Tibial nerve (tissue), 4 donors: ENCODE measurements at regions not wholly inside any gene's neighbourhood (a gene's known extent, or its start where the extent isn't known, plus 50 kb on each side); places are given as distances from the start of the nearest gene placed in this dataset.
A peak's percentile ranks its signal among the peaks of the same experiment; 100 is the strongest.

ENCODE experiments used
- DNase-seq, 2 donors: peaks; one replicate each; pipeline ENCODE4 v3.0.0-alpha.2; 2019; ENCODE audit warnings: low spot score in 2 of 2
- H3K27ac ChIP-seq, 4 donors: fragments of 200-600 bp; sonication (generic) in 3 of 4; one replicate each; pipeline ENCODE4 v1.5.1; 2017 to 2019; ENCODE audit warnings: mild to moderate bottlenecking in 1 of 4
- H3K27me3 ChIP-seq, 2 donors: fragments of 200-600 bp; sonication (generic) in 1 of 2; one replicate each; pipeline versions ENCODE4 v1.5.1 to v1.6.0; 2017 to 2019
- H3K36me3 ChIP-seq, 3 donors: fragments of 200-600 bp; sonication (generic); one replicate each; pipeline ENCODE4 v1.5.1; 2018 to 2019
- H3K4me1 ChIP-seq, 4 donors: fragments of 200-600 bp; sonication (generic) in 3 of 4; one replicate each; pipeline ENCODE4 v1.5.1; 2017 to 2019
- H3K4me3 ChIP-seq, 4 donors: fragments of 200-600 bp; sonication (generic) in 3 of 4; one replicate each; pipeline ENCODE4 v1.5.1; 2017 to 2019; ENCODE audit warnings: mild to moderate bottlenecking in 1 of 4, moderate library complexity in 1 of 4
- H3K9me3 ChIP-seq, 4 donors: fragments of 200-600 bp; sonication (generic) in 3 of 4; one replicate each; pipeline ENCODE4 v1.5.1; 2017 to 2019
- EP300 ChIP-seq, 2 donors: sonication (generic); formaldehyde crosslinking; IDR thresholded peaks; one replicate each; pipeline ENCODE4 v1.6.1; 2017; ENCODE audit warnings: antibody characterized with exemption in 2 of 2, mild to moderate bottlenecking in 1 of 2
- POLR2A ChIP-seq, 2 donors: fragments of 450-650 bp; IDR thresholded peaks; one replicate each; pipeline ENCODE4 v1.6.1; 2017; ENCODE audit warnings: antibody characterized with exemption in 2 of 2, mild to moderate bottlenecking in 2 of 2, moderate library complexity in 2 of 2
- WGBS, 2 donors: methylation state at CpG; one replicate each; pipeline ENCODE4 v1.1.5; 2018; 5-methylcytosine and 5-hydroxymethylcytosine counted together
- TF ChIP-seq, protein P1 (sequence below), 5 experiments: fragments of 200-600 bp in 3 of 5; fragments of 450-650 bp in 2 of 5; sonication (generic) in 3 of 5; IDR thresholded peaks; one replicate each; pipeline ENCODE4 v1.5.1; 2016 to 2019; ENCODE audit warnings: antibody characterized with exemption in 5 of 5, mild to moderate bottlenecking in 3 of 5, moderate library complexity in 2 of 5

DNA sequence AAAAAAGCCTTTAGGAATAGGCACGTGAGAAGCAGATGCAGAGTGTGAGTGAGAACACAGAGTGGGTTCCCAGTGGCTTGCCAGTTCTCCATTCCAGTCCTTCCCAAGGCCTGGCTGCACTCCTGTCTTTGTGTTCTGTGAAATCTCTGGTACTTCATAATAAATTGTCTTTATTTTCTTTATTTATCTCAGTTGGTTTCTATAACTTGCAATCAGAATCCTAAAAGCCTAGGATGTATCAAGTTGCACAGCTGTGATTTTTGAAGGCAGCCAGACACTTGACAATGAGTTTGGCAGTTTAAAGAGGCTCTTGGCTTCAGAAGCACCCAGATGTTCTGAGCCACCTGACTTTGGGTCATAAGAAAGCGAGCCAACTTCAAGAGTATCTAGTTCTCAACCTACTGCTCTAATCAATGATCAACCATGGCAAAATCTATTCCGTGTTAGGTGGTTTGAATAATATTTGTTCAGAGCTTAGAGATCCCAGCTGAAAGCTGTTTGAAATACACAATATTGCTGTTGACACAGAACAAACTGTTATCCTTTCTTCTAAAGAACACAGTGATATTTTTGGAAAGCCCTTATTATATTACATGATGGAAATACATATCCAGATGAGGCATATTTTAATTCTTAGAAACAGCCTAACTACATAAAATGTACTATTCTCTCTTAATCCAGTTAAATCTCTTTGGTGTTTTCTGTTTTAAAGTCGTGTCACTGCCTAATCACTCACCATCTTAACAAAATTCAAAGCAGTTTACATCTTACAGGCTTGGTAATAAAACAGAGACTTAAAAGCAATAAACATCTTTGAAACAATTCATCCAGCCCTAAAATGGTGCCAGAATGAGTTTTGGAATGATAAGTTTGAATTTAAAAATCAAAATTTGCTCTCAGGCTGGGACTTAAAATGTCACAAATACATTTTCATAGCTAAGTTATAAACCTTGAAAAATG, 483.0 kb upstream of the NBEA start:
- Histone ChIP-seq H3K9me3 (no peaks in the 10 kb centered on the region), H3K4me3 (no peak overlapping the region), H3K27ac (peak overlapping the region in 1 of 4 donors; percentile 23), H3K27me3 (no peaks in the 10 kb centered on the region), H3K36me3 (no peaks in the 10 kb centered on the region), H3K4me1 (peaks cover 0 to 13% (median 0%) of the 10 kb centered on the region in 4 donors)
- 53 to 60% methylated on average over 4 of the region's 4 CpGs for WGBS, 2 donors
- DNase-seq, result peak in 1 of 2 donors; percentile 7
- TF ChIP-seq POLR2A (IDR thresholded peaks at IDR 0.05) (no peak), EP300 (IDR thresholded peaks at IDR 0.05) (peak in 1 of 2 donors; percentile 20)
- TF ChIP-seq, protein P1, sequence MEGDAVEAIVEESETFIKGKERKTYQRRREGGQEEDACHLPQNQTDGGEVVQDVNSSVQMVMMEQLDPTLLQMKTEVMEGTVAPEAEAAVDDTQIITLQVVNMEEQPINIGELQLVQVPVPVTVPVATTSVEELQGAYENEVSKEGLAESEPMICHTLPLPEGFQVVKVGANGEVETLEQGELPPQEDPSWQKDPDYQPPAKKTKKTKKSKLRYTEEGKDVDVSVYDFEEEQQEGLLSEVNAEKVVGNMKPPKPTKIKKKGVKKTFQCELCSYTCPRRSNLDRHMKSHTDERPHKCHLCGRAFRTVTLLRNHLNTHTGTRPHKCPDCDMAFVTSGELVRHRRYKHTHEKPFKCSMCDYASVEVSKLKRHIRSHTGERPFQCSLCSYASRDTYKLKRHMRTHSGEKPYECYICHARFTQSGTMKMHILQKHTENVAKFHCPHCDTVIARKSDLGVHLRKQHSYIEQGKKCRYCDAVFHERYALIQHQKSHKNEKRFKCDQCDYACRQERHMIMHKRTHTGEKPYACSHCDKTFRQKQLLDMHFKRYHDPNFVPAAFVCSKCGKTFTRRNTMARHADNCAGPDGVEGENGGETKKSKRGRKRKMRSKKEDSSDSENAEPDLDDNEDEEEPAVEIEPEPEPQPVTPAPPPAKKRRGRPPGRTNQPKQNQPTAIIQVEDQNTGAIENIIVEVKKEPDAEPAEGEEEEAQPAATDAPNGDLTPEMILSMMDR (IDR thresholded peaks at IDR 0.05), result no peak

DNA sequence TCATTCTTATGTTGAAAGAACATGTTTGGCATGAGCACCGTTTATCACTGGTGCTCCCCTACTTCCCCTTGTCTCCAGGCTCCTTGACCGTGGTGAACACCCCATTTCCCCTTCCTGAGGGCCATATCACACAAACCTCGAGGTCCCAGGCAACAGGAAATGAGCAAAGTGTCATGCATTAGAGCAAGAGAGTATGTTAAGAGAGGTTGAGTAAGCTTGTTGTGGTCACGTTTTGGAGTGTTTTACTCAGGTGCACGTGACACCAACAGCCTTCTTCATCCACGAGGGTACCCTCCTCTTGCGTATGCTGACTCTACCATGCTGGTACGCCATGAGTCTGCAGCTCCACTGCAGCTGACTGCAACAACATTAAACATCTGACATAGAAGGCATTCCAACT, 482.2 kb upstream of the NBEA start:
- TF ChIP-seq POLR2A (IDR thresholded peaks at IDR 0.05) (no peak), EP300 (IDR thresholded peaks at IDR 0.05) (no peak)
- TF ChIP-seq, protein P1 (IDR thresholded peaks at IDR 0.05), result no peak

DNA sequence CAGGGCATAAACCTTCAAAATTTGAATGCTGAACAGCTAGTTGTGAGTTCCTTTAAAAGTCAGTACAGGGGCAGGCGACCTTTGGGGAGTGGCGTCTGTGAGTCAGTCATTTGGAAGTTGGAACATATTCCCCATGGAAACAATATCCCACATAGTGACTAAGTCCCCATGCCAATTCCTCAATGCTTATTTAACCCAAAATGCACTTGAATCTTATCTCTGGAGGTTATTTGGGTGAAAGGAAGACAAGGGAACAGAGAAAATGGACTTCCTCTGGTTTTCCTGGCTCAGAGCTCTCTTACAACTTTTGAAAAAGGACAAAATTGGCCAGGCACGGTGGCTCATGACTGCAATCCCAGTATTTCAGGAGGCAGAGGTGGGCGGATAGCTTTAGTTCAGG, 479.2 kb upstream of the NBEA start:
- WGBS, 2 donors, result 64 to 77% methylated on average over 4 of the region's 4 CpGs
- H3K27me3 ChIP-seq, result no peaks in the 10 kb centered on the region
- H3K27ac ChIP-seq, result no peak overlapping the region
- peaks cover 0 to 13% (median 0%) of the 10 kb centered on the region in 4 donors for H3K4me1 ChIP-seq
- no peak overlapping the region for H3K4me3 ChIP-seq
- no peaks in the 10 kb centered on the region for H3K36me3 ChIP-seq
- no peaks in the 10 kb centered on the region for H3K9me3 ChIP-seq
- TF ChIP-seq EP300 (IDR thresholded peaks at IDR 0.05) (no peak), POLR2A (IDR thresholded peaks at IDR 0.05) (no peak)
- TF ChIP-seq, protein P1 (IDR thresholded peaks at IDR 0.05), result no peak
- DNase-seq, result no peak

More for the DNA sequence above, 482.2 kb upstream of the NBEA start:
- Histone ChIP-seq H3K36me3 (no peaks in the 10 kb centered on the region), H3K27ac (no peak overlapping the region), H3K4me1 (peaks cover 0 to 13% (median 0%) of the 10 kb centered on the region in 4 donors), H3K9me3 (no peaks in the 10 kb centered on the region), H3K27me3 (no peaks in the 10 kb centered on the region), H3K4me3 (no peak overlapping the region)
- WGBS, 2 donors, result 72 to 73% methylated on average over 8 of the region's 8 CpGs
- DNase-seq, result no peak

DNA sequence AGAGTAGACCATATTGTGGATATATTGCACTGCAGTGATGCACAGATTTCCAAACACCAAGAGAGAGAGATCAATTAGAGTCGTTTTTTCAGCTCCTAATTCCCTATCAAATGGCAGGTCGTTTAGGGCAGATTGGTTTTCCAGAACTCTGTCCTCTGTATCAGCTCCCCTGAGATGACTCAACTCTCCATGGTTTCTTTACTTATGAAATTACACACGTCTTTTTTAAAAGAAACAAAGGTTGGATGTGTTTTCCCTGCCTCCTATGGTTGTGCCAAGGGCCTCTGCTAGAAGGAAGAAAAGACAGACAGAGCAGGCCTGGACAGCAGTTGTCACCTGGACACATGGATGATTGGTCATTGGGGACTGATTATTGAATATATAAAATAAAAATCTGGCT, 478.1 kb upstream of the NBEA start:
- H3K9me3 ChIP-seq, result no peaks in the 10 kb centered on the region
- 68% methylated on average over 3 of the region's 3 CpGs for WGBS, 2 donors
- H3K27me3 ChIP-seq, result no peaks in the 10 kb centered on the region
- no peak for DNase-seq
- peaks cover 0 to 7% (median 0%) of the 10 kb centered on the region in 4 donors for H3K4me1 ChIP-seq
- no peak for TF ChIP-seq POLR2A (IDR thresholded peaks at IDR 0.05)
- no peak for TF ChIP-seq EP300 (IDR thresholded peaks at IDR 0.05)
- TF ChIP-seq, protein P1 (IDR thresholded peaks at IDR 0.05), result no peak
- no peak overlapping the region for H3K4me3 ChIP-seq
- no peak overlapping the region for H3K27ac ChIP-seq
- no peaks in the 10 kb centered on the region for H3K36me3 ChIP-seq

DNA sequence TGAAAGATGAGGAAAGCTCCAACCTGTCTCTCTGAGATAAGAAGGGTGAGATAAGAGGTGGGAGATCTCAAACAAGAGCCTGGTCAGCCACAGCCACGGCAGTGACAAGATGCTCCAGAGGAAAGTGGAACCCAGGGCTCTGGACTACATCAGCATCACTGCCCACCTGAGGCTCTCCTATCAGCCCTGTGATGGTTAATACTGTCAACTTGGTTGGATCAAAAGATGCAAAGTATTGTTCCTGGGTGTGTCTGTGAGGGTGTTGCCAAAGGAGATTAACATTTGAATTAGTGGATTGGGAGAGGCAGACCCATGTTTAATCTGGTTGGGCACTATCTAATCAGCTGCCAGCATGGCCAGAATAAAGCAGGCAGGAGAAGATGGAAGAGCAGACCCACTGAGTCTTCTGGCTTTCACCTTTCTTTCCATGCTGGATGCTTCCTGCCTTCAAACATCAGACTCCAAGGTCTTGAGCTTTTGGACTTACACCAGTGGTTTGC, 476.6 kb upstream of the NBEA start:
- Histone ChIP-seq H3K9me3 (no peaks in the 10 kb centered on the region), H3K36me3 (no peaks in the 10 kb centered on the region), H3K4me1 (no peaks in the 10 kb centered on the region), H3K27me3 (no peaks in the 10 kb centered on the region), H3K4me3 (no peak overlapping the region), H3K27ac (no peak overlapping the region)
- TF ChIP-seq EP300 (IDR thresholded peaks at IDR 0.05), result no peak
- TF ChIP-seq, protein P1 (IDR thresholded peaks at IDR 0.05), result no peak
- no peak for TF ChIP-seq POLR2A (IDR thresholded peaks at IDR 0.05)
- DNase-seq, result no peak
- 82 to 88% methylated on average over 1 of the region's 1 CpG for WGBS, 2 donors
